ENCODE measurements at regions not wholly inside any gene's neighbourhood (a gene's known extent, or its start where the extent isn't known, plus 50 kb on each side); places are given as distances from the start of the nearest gene placed in this dataset.

GRCh38 chr4:154039435-154040343, 250.8 kb upstream of the SFRP2 start:
- Mint-ChIP-seq H3K36me3 (ENCODE audit: insufficient read depth) (no peaks in the 10 kb centered on the region), H3K27me3 (peaks cover 3% of the 10 kb centered on the region), H3K9me3 (ENCODE audit: low read depth) (no peaks in the 10 kb centered on the region), H3K27ac (no peak overlapping the region), H3K4me3 (ENCODE audit: low read depth) (no peak overlapping the region), H3K4me1 (ENCODE audit: low read depth) (peaks cover 6% of the 10 kb centered on the region)
- no peak for DNase-seq (ENCODE audit: low spot score, unreplicated experiment)
- no peak for TF ChIP-seq CTCF (IDR thresholded peaks at IDR 0.05; ENCODE audit: unreplicated experiment)

- no peaks in the 10 kb centered on the region for H3K4me1 Mint-ChIP-seq (ENCODE audit: low read depth)
These were observed 248.0 kb upstream of the SFRP2 start for GRCh38 chr4:154036856-154037255.

GRCh38 chr4:154035341-154035740, 246.5 kb upstream of the SFRP2 start:
- Mint-ChIP-seq H3K36me3 (ENCODE audit: insufficient read depth) (no peaks in the 10 kb centered on the region), H3K4me1 (ENCODE audit: low read depth) (peaks cover 3% of the 10 kb centered on the region), H3K9me3 (ENCODE audit: low read depth) (peaks cover 6% of the 10 kb centered on the region), H3K27ac (no peak overlapping the region), H3K27me3 (peaks cover 3% of the 10 kb centered on the region), H3K4me3 (ENCODE audit: low read depth) (no peak overlapping the region)
- no peak for DNase-seq (ENCODE audit: low spot score, unreplicated experiment)
- TF ChIP-seq CTCF (IDR thresholded peaks at IDR 0.05; ENCODE audit: unreplicated experiment), result no peak

More at GRCh38 chr4:154036856-154037255, 248.0 kb upstream of the SFRP2 start:
- DNase-seq (ENCODE audit: low spot score, unreplicated experiment), result no peak
- no peak for TF ChIP-seq CTCF (IDR thresholded peaks at IDR 0.05; ENCODE audit: unreplicated experiment)
- Mint-ChIP-seq H3K27ac (no peak overlapping the region), H3K27me3 (peaks cover 3% of the 10 kb centered on the region), H3K4me3 (ENCODE audit: low read depth) (no peak overlapping the region), H3K9me3 (ENCODE audit: low read depth) (peaks cover 6% of the 10 kb centered on the region), H3K36me3 (ENCODE audit: insufficient read depth) (no peaks in the 10 kb centered on the region)

GRCh38 chr4:154033921-154034320, 245.0 kb upstream of the SFRP2 start:
- no peak for DNase-seq (ENCODE audit: low spot score, unreplicated experiment)
- peaks cover 3% of the 10 kb centered on the region for H3K27me3 Mint-ChIP-seq
- peaks cover 3% of the 10 kb centered on the region for H3K4me1 Mint-ChIP-seq (ENCODE audit: low read depth)
- peaks cover 6% of the 10 kb centered on the region for H3K9me3 Mint-ChIP-seq (ENCODE audit: low read depth)
- H3K4me3 Mint-ChIP-seq (ENCODE audit: low read depth), result no peak overlapping the region
- no peak for TF ChIP-seq CTCF (IDR thresholded peaks at IDR 0.05; ENCODE audit: unreplicated experiment)
- H3K27ac Mint-ChIP-seq, result no peak overlapping the region
- no peaks in the 10 kb centered on the region for H3K36me3 Mint-ChIP-seq (ENCODE audit: insufficient read depth)

GRCh38 chr4:154032914-154033313, 244.0 kb upstream of the SFRP2 start:
- Mint-ChIP-seq H3K27ac (no peak overlapping the region), H3K4me3 (ENCODE audit: low read depth) (no peak overlapping the region), H3K27me3 (peaks cover 3% of the 10 kb centered on the region), H3K36me3 (ENCODE audit: insufficient read depth) (no peaks in the 10 kb centered on the region), H3K9me3 (ENCODE audit: low read depth) (peaks cover 6% of the 10 kb centered on the region), H3K4me1 (ENCODE audit: low read depth) (peaks cover 3% of the 10 kb centered on the region)
- no peak for DNase-seq (ENCODE audit: low spot score, unreplicated experiment)
- TF ChIP-seq CTCF (IDR thresholded peaks at IDR 0.05; ENCODE audit: unreplicated experiment), result no peak
